ENCODE measurements at regions not wholly inside any gene's neighbourhood (a gene's known extent, or its start where the extent isn't known, plus 50 kb on each side); places are given as distances from the start of the nearest gene placed in this dataset.

DNA sequence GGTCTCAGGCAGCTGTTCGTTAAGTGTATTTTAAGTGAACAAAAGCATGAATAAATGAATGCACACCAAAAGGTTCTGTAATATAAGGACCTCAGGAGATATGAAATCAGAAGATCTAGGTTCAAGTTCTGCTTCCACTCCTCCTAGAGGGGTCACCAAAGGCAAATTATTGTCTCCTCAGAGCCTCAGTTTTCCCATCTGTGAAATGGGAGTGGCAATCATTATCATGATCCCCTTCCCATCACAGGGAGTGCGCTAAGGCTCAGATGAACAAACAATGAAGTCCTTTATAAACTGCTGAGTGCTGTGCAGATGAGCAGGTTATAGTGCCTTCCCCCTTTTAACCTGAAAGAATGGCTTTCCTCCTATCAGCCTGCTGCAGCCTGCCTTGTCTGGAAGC is 248.3 kb upstream of the C16orf82 start:
- Histone ChIP-seq H3K9ac (ENCODE audit: control insufficient read depth, extremely low read depth, insufficient read depth, low read length) (no peak overlapping the region), H3K4me3 (ENCODE audit: control insufficient read depth in 2 of 3, extremely low read depth in 1 of 3, insufficient read depth in 2 of 3, low read depth in 1 of 3, low read length in 3 of 3) (no peak overlapping the region), H3K79me2 (ENCODE audit: control insufficient read depth, insufficient read depth, low read length) (no peaks in the 10 kb centered on the region), H3K4me2 (ENCODE audit: control insufficient read depth, extremely low read depth, insufficient read depth, low read depth, low read length) (no peak overlapping the region), H2AFZ (ENCODE audit: control insufficient read depth, low read length) (no peak overlapping the region), H3K27me3 (ENCODE audit: control insufficient read depth, extremely low read depth, insufficient read depth, low read length) (no peaks in the 10 kb centered on the region), H3K36me3 (ENCODE audit: control insufficient read depth in 2 of 2, extremely low read depth in 1 of 2, insufficient read depth in 2 of 2, low read length in 2 of 2) (no peaks in the 10 kb centered on the region), H3K27ac (ENCODE audit: control insufficient read depth, insufficient read depth, low read length) (no peak overlapping the region), H3K9me3 (ENCODE audit: control insufficient read depth, low read depth, low read length) (peaks cover 11% of the 10 kb centered on the region), H3K4me1 (ENCODE audit: control insufficient read depth, extremely low read depth, insufficient read depth, low read length) (no peaks in the 10 kb centered on the region), H3K9me1 (ENCODE audit: control insufficient read depth, extremely low read depth, insufficient read depth, low read length) (no peaks in the 10 kb centered on the region), H4K20me1 (ENCODE audit: control insufficient read depth, extremely low read depth, insufficient read depth, low read length) (no peaks in the 10 kb centered on the region)
- FAIRE-seq (no peak), DNase-seq (ENCODE audit: low read depth, low spot score) (no peak)
- TF ChIP-seq EZH2 (IDR thresholded peaks at IDR 0.05; ENCODE audit: low read length): no peak
- TF ChIP-seq, protein P1, sequence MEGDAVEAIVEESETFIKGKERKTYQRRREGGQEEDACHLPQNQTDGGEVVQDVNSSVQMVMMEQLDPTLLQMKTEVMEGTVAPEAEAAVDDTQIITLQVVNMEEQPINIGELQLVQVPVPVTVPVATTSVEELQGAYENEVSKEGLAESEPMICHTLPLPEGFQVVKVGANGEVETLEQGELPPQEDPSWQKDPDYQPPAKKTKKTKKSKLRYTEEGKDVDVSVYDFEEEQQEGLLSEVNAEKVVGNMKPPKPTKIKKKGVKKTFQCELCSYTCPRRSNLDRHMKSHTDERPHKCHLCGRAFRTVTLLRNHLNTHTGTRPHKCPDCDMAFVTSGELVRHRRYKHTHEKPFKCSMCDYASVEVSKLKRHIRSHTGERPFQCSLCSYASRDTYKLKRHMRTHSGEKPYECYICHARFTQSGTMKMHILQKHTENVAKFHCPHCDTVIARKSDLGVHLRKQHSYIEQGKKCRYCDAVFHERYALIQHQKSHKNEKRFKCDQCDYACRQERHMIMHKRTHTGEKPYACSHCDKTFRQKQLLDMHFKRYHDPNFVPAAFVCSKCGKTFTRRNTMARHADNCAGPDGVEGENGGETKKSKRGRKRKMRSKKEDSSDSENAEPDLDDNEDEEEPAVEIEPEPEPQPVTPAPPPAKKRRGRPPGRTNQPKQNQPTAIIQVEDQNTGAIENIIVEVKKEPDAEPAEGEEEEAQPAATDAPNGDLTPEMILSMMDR (optimal IDR thresholded peaks at IDR 0.05 in 1 of 3, IDR thresholded peaks at IDR 0.05 in 1 of 3, conservative IDR thresholded peaks at IDR 0.05 in 1 of 3; ENCODE audit: extremely low read depth in 1 of 3, insufficient read depth in 2 of 3, low read length in 3 of 3): no peak
- dilution Hi-C loops (cut with MboI; ENCODE audit: extremely low pct_ligation_motif_present, low sequenced_read_pairs): no loop called here

DNA sequence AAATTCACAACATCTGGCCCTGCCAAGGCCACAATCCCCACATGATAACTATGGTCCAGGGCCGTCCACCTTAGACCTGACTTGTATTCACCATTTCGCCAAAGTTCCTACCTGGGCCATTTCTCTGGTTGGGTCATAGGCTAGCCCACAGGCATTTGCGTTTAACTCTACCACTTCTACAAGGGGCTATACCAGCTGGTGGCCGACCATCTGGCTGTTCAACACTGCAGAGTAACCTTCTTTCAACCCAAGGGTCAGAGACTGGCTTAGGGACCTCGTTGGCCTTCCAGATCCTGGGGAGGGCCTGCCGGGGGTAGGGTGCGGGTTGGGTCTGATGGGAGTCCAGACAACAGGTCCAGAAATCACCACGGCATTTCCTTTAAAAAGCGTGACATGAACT is 242.3 kb upstream of the C16orf82 start:
- no peak overlapping the region for H3K27ac ChIP-seq (ENCODE audit: control insufficient read depth, insufficient read depth, low read length)
- TF ChIP-seq, protein P1 (optimal IDR thresholded peaks at IDR 0.05 in 1 of 3, IDR thresholded peaks at IDR 0.05 in 1 of 3, conservative IDR thresholded peaks at IDR 0.05 in 1 of 3; ENCODE audit: extremely low read depth in 1 of 3, insufficient read depth in 2 of 3, low read length in 3 of 3): no peak
- no peak for TF ChIP-seq EZH2 (IDR thresholded peaks at IDR 0.05; ENCODE audit: low read length)
- dilution Hi-C loops (cut with MboI; ENCODE audit: extremely low pct_ligation_motif_present, low sequenced_read_pairs): no loop called here
- no peaks in the 10 kb centered on the region for H3K4me1 ChIP-seq (ENCODE audit: control insufficient read depth, extremely low read depth, insufficient read depth, low read length)
- H4K20me1 ChIP-seq (ENCODE audit: control insufficient read depth, extremely low read depth, insufficient read depth, low read length): no peaks in the 10 kb centered on the region
- no peak overlapping the region for H3K9ac ChIP-seq (ENCODE audit: control insufficient read depth, extremely low read depth, insufficient read depth, low read length)
- no peaks in the 10 kb centered on the region for H3K79me2 ChIP-seq (ENCODE audit: control insufficient read depth, insufficient read depth, low read length)
- no peak for DNase-seq (ENCODE audit: low read depth, low spot score)
- no peak for FAIRE-seq
- H3K27me3 ChIP-seq (ENCODE audit: control insufficient read depth, extremely low read depth, insufficient read depth, low read length): no peaks in the 10 kb centered on the region
- no peaks in the 10 kb centered on the region for H3K36me3 ChIP-seq (ENCODE audit: control insufficient read depth in 2 of 2, extremely low read depth in 1 of 2, insufficient read depth in 2 of 2, low read length in 2 of 2)
- H2AFZ ChIP-seq (ENCODE audit: control insufficient read depth, low read length): no peak overlapping the region
- no peaks in the 10 kb centered on the region for H3K9me1 ChIP-seq (ENCODE audit: control insufficient read depth, extremely low read depth, insufficient read depth, low read length)
- peaks cover 2% of the 10 kb centered on the region for H3K9me3 ChIP-seq (ENCODE audit: control insufficient read depth, low read depth, low read length)
- H3K4me3 ChIP-seq (ENCODE audit: control insufficient read depth in 2 of 3, extremely low read depth in 1 of 3, insufficient read depth in 2 of 3, low read depth in 1 of 3, low read length in 3 of 3): no peak overlapping the region
- no peak overlapping the region for H3K4me2 ChIP-seq (ENCODE audit: control insufficient read depth, extremely low read depth, insufficient read depth, low read depth, low read length)
